CD4-positive, alpha-beta memory T cell (primary cell): ENCODE measurements at regions not wholly inside any gene's neighbourhood (a gene's known extent, or its start where the extent isn't known, plus 50 kb on each side); places are given as distances from the start of the nearest gene placed in this dataset.

Experiments
- CTCF ChIA-PET: fragments of 350-600 bp; sonication (Branson Sonifier 250); formaldehyde crosslinking; loops from one replicate; lab custom pipeline; 2021; ENCODE audit warnings: inconsistent platforms; ENCODE audit not compliant: partially characterized antibody; lab: Charles Lee
- POLR2A ChIA-PET: fragments of 350-600 bp; sonication (Branson Sonifier 250); formaldehyde crosslinking; loops from one replicate; lab custom pipeline; 2021; ENCODE audit not compliant: partially characterized antibody; lab: Charles Lee
- DNase-seq, 5 donors: peaks; one replicate each; pipeline versions ENCODE4 v3.0.0 to v3.0.0-alpha.2; 2020 to 2022; ENCODE audit warnings: mixed read lengths in 1 of 5
- H3K27ac ChIP-seq: one replicate; pipeline ENCODE4 v1.7.0; 2013; ENCODE audit warnings: low read depth, low read length
- H3K27me3 ChIP-seq: 2 replicates; pipeline ENCODE4 v1.7.0; 2013; ENCODE audit warnings: mild to moderate bottlenecking, low read length, moderate library complexity; ENCODE audit not compliant: insufficient read depth
- H3K36me3 ChIP-seq: 2 replicates; pipeline ENCODE4 v1.7.0; 2013; ENCODE audit warnings: mild to moderate bottlenecking, low read length, moderate library complexity; ENCODE audit not compliant: insufficient read depth
- H3K4me1 ChIP-seq: 2 replicates; pipeline ENCODE4 v1.7.0; 2013; ENCODE audit warnings: mild to moderate bottlenecking, low read length, moderate library complexity; ENCODE audit not compliant: insufficient read depth
- H3K4me3 ChIP-seq, 2 donors: one replicate each; pipeline ENCODE4 v1.7.0; 2013; ENCODE audit warnings: low read length in 2 of 2, mild to moderate bottlenecking in 1 of 2
- H3K9me3 ChIP-seq, 2 donors: one replicate each; pipeline ENCODE4 v1.7.0; 2013; ENCODE audit warnings: low read length in 2 of 2, control low read depth in 1 of 2; ENCODE audit not compliant: control insufficient read depth in 1 of 2
- H3K27ac Mint-ChIP-seq, 7 donors: one replicate each; pipeline ENCODE4 v1.8.0; 2020 to 2021; ENCODE audit warnings: mixed read lengths in 7 of 7, mild to moderate bottlenecking in 6 of 7, inconsistent platforms in 3 of 7, moderate library complexity in 3 of 7
- H3K27me3 Mint-ChIP-seq, 2 donors: one replicate each; pipeline ENCODE4 v1.8.0; 2020 to 2021; ENCODE audit warnings: mixed read lengths in 2 of 2
- H3K36me3 Mint-ChIP-seq, 2 donors: one replicate each; pipeline ENCODE4 v1.8.0; 2020 to 2021; ENCODE audit warnings: mixed read lengths in 2 of 2, inconsistent platforms in 1 of 2, mild to moderate bottlenecking in 1 of 2
- H3K4me1 Mint-ChIP-seq, 4 donors: one replicate each; pipeline ENCODE4 v1.8.0; 2020 to 2021; ENCODE audit warnings: mixed read lengths in 4 of 4, mild to moderate bottlenecking in 1 of 4
- H3K4me3 Mint-ChIP-seq, 8 donors: one replicate each; pipeline ENCODE4 v1.8.0; 2020 to 2021; ENCODE audit warnings: mixed read lengths in 8 of 8, mild to moderate bottlenecking in 7 of 8, moderate library complexity in 6 of 8, inconsistent platforms in 3 of 8
- H3K9me3 Mint-ChIP-seq, 8 donors: one replicate each; pipeline ENCODE4 v1.8.0; 2020 to 2021; ENCODE audit warnings: mixed read lengths in 8 of 8, mild to moderate bottlenecking in 5 of 8, inconsistent platforms in 3 of 8, moderate library complexity in 1 of 8
- intact Hi-C: fragments of 100-400 bp; cut with micrococcal nuclease; formaldehyde crosslinking; loops from one replicate; pipeline ENCODE4 v1.15.1; 2023

GRCh38 chr15:56839099-56839498, 79.3 kb upstream of the TCF12 start:
- peaks cover 0 to 6% (median 3%) of the 10 kb centered on the region in 4 donors for H3K4me1 Mint-ChIP-seq
- Histone ChIP-seq H3K9me3 (no peaks in the 10 kb centered on the region), H3K27ac (no peak overlapping the region), H3K4me1 (no peaks in the 10 kb centered on the region), H3K36me3 (no peaks in the 10 kb centered on the region), H3K27me3 (no peaks in the 10 kb centered on the region), H3K4me3 (no peak overlapping the region)
- peaks cover 0 to 3% of the 10 kb centered on the region in 2 donors for H3K36me3 Mint-ChIP-seq
- intact Hi-C loops, result no loop called here
- peaks cover 0 to 2% (median 0%) of the 10 kb centered on the region in 8 donors for H3K9me3 Mint-ChIP-seq
- ChIA-PET CTCF (no interaction called here), POLR2A (no interaction called here)
- no peaks in the 10 kb centered on the region for H3K27me3 Mint-ChIP-seq
- no peak overlapping the region for H3K27ac Mint-ChIP-seq
- no peak for DNase-seq
- H3K4me3 Mint-ChIP-seq, result no peak overlapping the region

GRCh38 chr15:56838085-56838484, 80.4 kb upstream of the TCF12 start:
- no peaks in the 10 kb centered on the region for H3K36me3 ChIP-seq
- DNase-seq, result no peak
- H3K36me3 Mint-ChIP-seq, result peaks cover 0 to 3% of the 10 kb centered on the region in 2 donors
- H3K27ac Mint-ChIP-seq, result no peak overlapping the region
- no peaks in the 10 kb centered on the region for H3K27me3 ChIP-seq
- CTCF ChIA-PET, result no interaction called here
- H3K27ac ChIP-seq, result no peak overlapping the region
- H3K4me3 Mint-ChIP-seq, result no peak overlapping the region
- no peaks in the 10 kb centered on the region for H3K27me3 Mint-ChIP-seq
- peaks cover 0 to 6% (median 3%) of the 10 kb centered on the region in 4 donors for H3K4me1 Mint-ChIP-seq
- intact Hi-C loops, result no loop called here
- POLR2A ChIA-PET, result no interaction called here
- H3K4me1 ChIP-seq, result no peaks in the 10 kb centered on the region
- no peak overlapping the region for H3K4me3 ChIP-seq
- H3K9me3 ChIP-seq, result no peaks in the 10 kb centered on the region
- peaks cover 0 to 2% (median 0%) of the 10 kb centered on the region in 8 donors for H3K9me3 Mint-ChIP-seq

GRCh38 chr15:56837273-56837672, 81.2 kb upstream of the TCF12 start:
- Histone ChIP-seq H3K27ac (no peak overlapping the region), H3K9me3 (no peaks in the 10 kb centered on the region), H3K27me3 (no peaks in the 10 kb centered on the region), H3K4me1 (no peaks in the 10 kb centered on the region), H3K4me3 (no peak overlapping the region), H3K36me3 (no peaks in the 10 kb centered on the region)
- no peak overlapping the region for H3K27ac Mint-ChIP-seq
- CTCF ChIA-PET, result no interaction called here
- no peaks in the 10 kb centered on the region for H3K27me3 Mint-ChIP-seq
- POLR2A ChIA-PET, result no interaction called here
- no peak for DNase-seq
- H3K4me3 Mint-ChIP-seq, result no peak overlapping the region
- H3K9me3 Mint-ChIP-seq, result peaks cover 0 to 2% (median 0%) of the 10 kb centered on the region in 8 donors
- H3K36me3 Mint-ChIP-seq, result no peaks in the 10 kb centered on the region
- intact Hi-C loops, result no loop called here
- H3K4me1 Mint-ChIP-seq, result peaks cover 0 to 6% (median 3%) of the 10 kb centered on the region in 4 donors

GRCh38 chr15:56835718-56836171, 82.7 kb upstream of the TCF12 start:
- ChIA-PET POLR2A (no interaction called here), CTCF (no interaction called here)
- Histone ChIP-seq H3K4me1 (no peaks in the 10 kb centered on the region), H3K27me3 (no peaks in the 10 kb centered on the region), H3K9me3 (no peaks in the 10 kb centered on the region), H3K36me3 (no peaks in the 10 kb centered on the region), H3K27ac (no peak overlapping the region), H3K4me3 (no peak overlapping the region)
- Mint-ChIP-seq H3K27me3 (no peaks in the 10 kb centered on the region), H3K27ac (no peak overlapping the region), H3K4me3 (no peak overlapping the region), H3K4me1 (peaks cover 0 to 6% (median 3%) of the 10 kb centered on the region in 4 donors), H3K9me3 (peaks cover 0 to 2% (median 0%) of the 10 kb centered on the region in 8 donors), H3K36me3 (no peaks in the 10 kb centered on the region)
- DNase-seq, result no peak
- intact Hi-C loops, result no loop called here

GRCh38 chr15:56832125-56832524, 86.3 kb upstream of the TCF12 start:
- H3K27ac ChIP-seq, result no peak overlapping the region
- ChIA-PET POLR2A (no interaction called here), CTCF (no interaction called here)
- no peaks in the 10 kb centered on the region for H3K4me1 ChIP-seq
- Mint-ChIP-seq H3K27ac (no peak overlapping the region), H3K4me1 (no peaks in the 10 kb centered on the region), H3K27me3 (no peaks in the 10 kb centered on the region), H3K9me3 (no peaks in the 10 kb centered on the region), H3K36me3 (no peaks in the 10 kb centered on the region), H3K4me3 (no peak overlapping the region)
- H3K27me3 ChIP-seq, result no peaks in the 10 kb centered on the region
- DNase-seq, result no peak
- intact Hi-C loops, result no loop called here
- no peaks in the 10 kb centered on the region for H3K9me3 ChIP-seq
- H3K4me3 ChIP-seq, result no peak overlapping the region
- no peaks in the 10 kb centered on the region for H3K36me3 ChIP-seq

GRCh38 chr15:56831467-56832005, 86.9 kb upstream of the TCF12 start:
- H3K27ac Mint-ChIP-seq, result no peak overlapping the region
- H3K27me3 ChIP-seq, result no peaks in the 10 kb centered on the region
- intact Hi-C loops, result no loop called here
- H3K4me1 ChIP-seq, result no peaks in the 10 kb centered on the region
- H3K27ac ChIP-seq, result no peak overlapping the region
- H3K4me1 Mint-ChIP-seq, result no peaks in the 10 kb centered on the region
- H3K27me3 Mint-ChIP-seq, result no peaks in the 10 kb centered on the region
- POLR2A ChIA-PET, result no interaction called here
- H3K9me3 Mint-ChIP-seq, result no peaks in the 10 kb centered on the region
- CTCF ChIA-PET, result no interaction called here
- no peaks in the 10 kb centered on the region for H3K9me3 ChIP-seq
- H3K36me3 ChIP-seq, result no peaks in the 10 kb centered on the region
- no peak for DNase-seq
- no peak overlapping the region for H3K4me3 Mint-ChIP-seq
- H3K4me3 ChIP-seq, result no peak overlapping the region
- no peaks in the 10 kb centered on the region for H3K36me3 Mint-ChIP-seq

GRCh38 chr15:56824175-56824574, 90.9 kb upstream of the ZNF280D start:
- Histone ChIP-seq H3K9me3 (no peaks in the 10 kb centered on the region), H3K27ac (no peak overlapping the region), H3K36me3 (no peaks in the 10 kb centered on the region), H3K4me3 (no peak overlapping the region), H3K27me3 (no peaks in the 10 kb centered on the region), H3K4me1 (no peaks in the 10 kb centered on the region)
- DNase-seq, result no peak
- H3K4me1 Mint-ChIP-seq, result no peaks in the 10 kb centered on the region
- H3K36me3 Mint-ChIP-seq, result no peaks in the 10 kb centered on the region
- H3K9me3 Mint-ChIP-seq, result no peaks in the 10 kb centered on the region
- H3K27me3 Mint-ChIP-seq, result no peaks in the 10 kb centered on the region
- POLR2A ChIA-PET, result no interaction called here
- no peak overlapping the region for H3K27ac Mint-ChIP-seq
- H3K4me3 Mint-ChIP-seq, result no peak overlapping the region
- CTCF ChIA-PET, result interaction anchor here (1.7 to 3.4 kb wide), 2 partner anchors 19 to 483 kb away, joined by 3 to 19 read pairs; no protein-coding TSS in a partner anchor
- intact Hi-C loops, result loop anchor here (5.0 kb wide), 1 partner anchor 388 kb away; no protein-coding TSS in a partner anchor
